GM23338 (cell line): ENCODE measurements at regions not wholly inside any gene's neighbourhood (a gene's known extent, or its start where the extent isn't known, plus 50 kb on each side); places are given as distances from the start of the nearest gene placed in this dataset.

ENCODE experiments used
- ATAC-seq: fragments of 200-7000 bp; cut with Tn5 transposase; 3 replicates; pipeline ENCODE4 v1.9.1; 2020
- DNase-seq: peaks from one replicate; pipeline ENCODE4 v3.0.0-alpha.2; 2015; ENCODE audit warnings: low spot score
- H2AFZ ChIP-seq: fragments of 200-600 bp; sonication (generic); 2 replicates; pipeline ENCODE4 v1.8.0; 2016; ENCODE audit warnings: antibody characterized with exemption, mild to moderate bottlenecking, moderate library complexity
- H3F3A ChIP-seq: fragments of 200-600 bp; sonication (generic); replicated peaks from 2 replicates; pipeline ENCODE4 v1.8.0; 2017; ENCODE audit warnings: antibody characterized with exemption, mixed run types, low read depth
- H3K27ac ChIP-seq: fragments of 200-600 bp; sonication (generic); 2 replicates; pipeline ENCODE4 v1.6.1; 2016; ENCODE audit warnings: low read depth
- H3K27me3 ChIP-seq: fragments of 200-600 bp; sonication (generic); 2 replicates; pipeline ENCODE4 v1.8.0; 2016; ENCODE audit warnings: mild to moderate bottlenecking, mixed run types, moderate library complexity; ENCODE audit not compliant: insufficient read depth
- H3K36me3 ChIP-seq: fragments of 200-600 bp; sonication (generic); 2 replicates; pipeline ENCODE4 v1.8.0; 2016; ENCODE audit warnings: mild to moderate bottlenecking; ENCODE audit not compliant: insufficient read depth
- H3K4me1 ChIP-seq: fragments of 200-600 bp; sonication (generic); 2 replicates; pipeline ENCODE4 v1.8.0; 2016; ENCODE audit warnings: mild to moderate bottlenecking, moderate library complexity; ENCODE audit not compliant: insufficient read depth
- H3K4me2 ChIP-seq: fragments of 200-600 bp; sonication (generic); 2 replicates; pipeline ENCODE4 v1.7.1; 2017; ENCODE audit warnings: mixed run types
- H3K4me3 ChIP-seq: fragments of 200-600 bp; sonication (generic); 2 replicates; pipeline ENCODE4 v1.6.1; 2016; ENCODE audit warnings: mixed run types
- H3K79me2 ChIP-seq: fragments of 200-600 bp; sonication (generic); replicated peaks from 2 replicates; pipeline ENCODE4 v1.8.0; 2017; ENCODE audit warnings: mild to moderate bottlenecking; ENCODE audit not compliant: insufficient read depth
- H3K9me2 ChIP-seq: fragments of 200-600 bp; sonication (generic); 2 replicates; pipeline ENCODE4 v1.8.0; 2017; ENCODE audit not compliant: insufficient read depth
- H4K20me1 ChIP-seq: fragments of 200-600 bp; sonication (generic); replicated peaks from 2 replicates; pipeline ENCODE4 v1.8.0; 2017; ENCODE audit warnings: mild to moderate bottlenecking; ENCODE audit not compliant: insufficient read depth
- H3K27ac Mint-ChIP-seq: 2 replicates; pipeline ENCODE4 v1.8.0; 2020; ENCODE audit warnings: inconsistent platforms, mild to moderate bottlenecking, moderate library complexity, mixed read lengths
- H3K27me3 Mint-ChIP-seq: 3 replicates; pipeline ENCODE4 v1.8.0; 2022; ENCODE audit warnings: low read depth, mild to moderate bottlenecking, moderate library complexity, mixed read lengths, inconsistent platforms; ENCODE audit not compliant: insufficient read depth, poor library complexity
- H3K36me3 Mint-ChIP-seq: 3 replicates; pipeline ENCODE4 v1.8.0; 2021; ENCODE audit warnings: low read depth, mild to moderate bottlenecking, inconsistent platforms, moderate library complexity, mixed read lengths
- H3K4me1 Mint-ChIP-seq: 3 replicates; pipeline ENCODE4 v1.8.0; 2020; ENCODE audit warnings: mild to moderate bottlenecking, inconsistent platforms, mixed read lengths
- H3K4me3 Mint-ChIP-seq: 3 replicates; pipeline ENCODE4 v1.8.0; 2021; ENCODE audit warnings: moderate library complexity, mild to moderate bottlenecking, inconsistent platforms, mixed read lengths
- H3K9me3 Mint-ChIP-seq: 3 replicates; pipeline ENCODE4 v1.8.0; 2020; ENCODE audit warnings: moderate library complexity, mild to moderate bottlenecking, inconsistent platforms, mixed read lengths
- CREB1 ChIP-seq: fragments of 250-450 bp; sonication (Bioruptor Pico); IDR thresholded peaks from 2 replicates; pipeline ENCODE4 v1.5.0; 2020; ENCODE audit warnings: low read depth, mild to moderate bottlenecking, moderate library complexity
- CTCF ChIP-seq, 2 experiments: fragments of 200-600 bp in 1 of 2; sonication (generic) in 1 of 2; conservative IDR thresholded peaks; 2 replicates each; pipeline versions ENCODE4 v1.5.1 to v1.6.1; 2016 to 2017; ENCODE audit warnings: antibody characterized with exemption in 2 of 2, low read depth in 2 of 2, mild to moderate bottlenecking in 2 of 2, moderate library complexity in 1 of 2
- ETS1 ChIP-seq: IDR thresholded peaks from 2 replicates; pipeline ENCODE4 v1.6.1; 2016; ENCODE audit warnings: antibody characterized with exemption
- EZH2 ChIP-seq: fragments of 200-600 bp; sonication (generic); IDR thresholded peaks from one replicate; pipeline ENCODE4 v1.8.0; 2017; ENCODE audit warnings: antibody characterized with exemption, mild to moderate bottlenecking, low read depth; ENCODE audit not compliant: unreplicated experiment
- EZH2phosphoT487 ChIP-seq: fragments of 200-600 bp; sonication (generic); IDR thresholded peaks from one replicate; pipeline ENCODE4 v1.8.1; 2018; ENCODE audit warnings: antibody characterized with exemption; ENCODE audit not compliant: unreplicated experiment
- JUNB ChIP-seq: IDR thresholded peaks from one replicate; pipeline ENCODE4 v1.6.1; 2016; ENCODE audit warnings: antibody characterized with exemption; ENCODE audit not compliant: unreplicated experiment
- NANOG ChIP-seq: IDR thresholded peaks from 2 replicates; pipeline ENCODE4 v1.6.1; 2016; ENCODE audit warnings: antibody characterized with exemption, borderline replicate concordance
- ZNF114 ChIP-seq: fragments of 250-450 bp; sonication (Bioruptor Pico); IDR thresholded peaks from 2 replicates; pipeline ENCODE4 v1.5.0; 2020; ENCODE audit warnings: mild to moderate bottlenecking, moderate library complexity
- ZNF331 ChIP-seq: fragments of 250-450 bp; sonication (Bioruptor Pico); IDR thresholded peaks from 2 replicates; pipeline ENCODE4 v1.5.0; 2020; ENCODE audit warnings: low read depth, mild to moderate bottlenecking, moderate library complexity
- ZNF462 ChIP-seq: fragments of 250-450 bp; sonication (Bioruptor Pico); IDR thresholded peaks from 2 replicates; pipeline ENCODE4 v1.5.0; 2020; ENCODE audit warnings: mild to moderate bottlenecking, moderate library complexity
- TF ChIP-seq, protein P1 (sequence below): IDR thresholded peaks from one replicate; pipeline ENCODE4 v1.6.1; 2018; ENCODE audit warnings: antibody characterized with exemption; ENCODE audit not compliant: unreplicated experiment

GRCh38 chr12:42677461-42677860 lies 87.9 kb upstream of the PRICKLE1 start:
- H3K4me2 ChIP-seq = no peak overlapping the region
- no peak overlapping the region for H3K4me3 Mint-ChIP-seq
- H3K4me1 Mint-ChIP-seq = peaks cover 5% of the 10 kb centered on the region; the same call in 2 of the 3 replicates

More at GRCh38 chr12:42677461-42677860, 87.9 kb upstream of the PRICKLE1 start:
- Mint-ChIP-seq H3K27ac (no peak overlapping the region), H3K36me3 (peaks cover under 1% of the 10 kb centered on the region; the same call in 1 of the 3 replicates), H3K27me3 (no peaks in the 10 kb centered on the region), H3K9me3 (no peaks in the 10 kb centered on the region; the same call in none of the 3 replicates)
- Histone ChIP-seq H3K4me1 (0 out of 2 replicates have a peak, but pooled peaks cover 6% of the 10 kb centered on the region), H3K27me3 (no peaks in the 10 kb centered on the region), H3K36me3 (no peaks in the 10 kb centered on the region), H3K4me3 (no peak overlapping the region), H3K9me2 (peaks cover 26% of the 10 kb centered on the region), H2AFZ (no peak overlapping the region), H3F3A (no peaks in the 10 kb centered on the region), H3K27ac (no peak overlapping the region), H3K79me2 (no peaks in the 10 kb centered on the region), H4K20me1 (no peaks in the 10 kb centered on the region)
- ATAC-seq (no peak), DNase-seq (no peak)
- no peak for TF ChIP-seq ZNF114 (CRISPR knock-in tag)
- TF ChIP-seq, protein P1, sequence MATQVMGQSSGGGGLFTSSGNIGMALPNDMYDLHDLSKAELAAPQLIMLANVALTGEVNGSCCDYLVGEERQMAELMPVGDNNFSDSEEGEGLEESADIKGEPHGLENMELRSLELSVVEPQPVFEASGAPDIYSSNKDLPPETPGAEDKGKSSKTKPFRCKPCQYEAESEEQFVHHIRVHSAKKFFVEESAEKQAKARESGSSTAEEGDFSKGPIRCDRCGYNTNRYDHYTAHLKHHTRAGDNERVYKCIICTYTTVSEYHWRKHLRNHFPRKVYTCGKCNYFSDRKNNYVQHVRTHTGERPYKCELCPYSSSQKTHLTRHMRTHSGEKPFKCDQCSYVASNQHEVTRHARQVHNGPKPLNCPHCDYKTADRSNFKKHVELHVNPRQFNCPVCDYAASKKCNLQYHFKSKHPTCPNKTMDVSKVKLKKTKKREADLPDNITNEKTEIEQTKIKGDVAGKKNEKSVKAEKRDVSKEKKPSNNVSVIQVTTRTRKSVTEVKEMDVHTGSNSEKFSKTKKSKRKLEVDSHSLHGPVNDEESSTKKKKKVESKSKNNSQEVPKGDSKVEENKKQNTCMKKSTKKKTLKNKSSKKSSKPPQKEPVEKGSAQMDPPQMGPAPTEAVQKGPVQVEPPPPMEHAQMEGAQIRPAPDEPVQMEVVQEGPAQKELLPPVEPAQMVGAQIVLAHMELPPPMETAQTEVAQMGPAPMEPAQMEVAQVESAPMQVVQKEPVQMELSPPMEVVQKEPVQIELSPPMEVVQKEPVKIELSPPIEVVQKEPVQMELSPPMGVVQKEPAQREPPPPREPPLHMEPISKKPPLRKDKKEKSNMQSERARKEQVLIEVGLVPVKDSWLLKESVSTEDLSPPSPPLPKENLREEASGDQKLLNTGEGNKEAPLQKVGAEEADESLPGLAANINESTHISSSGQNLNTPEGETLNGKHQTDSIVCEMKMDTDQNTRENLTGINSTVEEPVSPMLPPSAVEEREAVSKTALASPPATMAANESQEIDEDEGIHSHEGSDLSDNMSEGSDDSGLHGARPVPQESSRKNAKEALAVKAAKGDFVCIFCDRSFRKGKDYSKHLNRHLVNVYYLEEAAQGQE = no peak
- no peak for TF ChIP-seq CREB1 (CRISPR knock-in tag)
- no peak for TF ChIP-seq EZH2phosphoT487
- TF ChIP-seq JUNB = no peak
- TF ChIP-seq NANOG = no peak
- TF ChIP-seq EZH2 = no peak
- TF ChIP-seq ZNF331 (CRISPR knock-in tag) = no peak
- TF ChIP-seq ETS1 = no peak
- TF ChIP-seq CTCF (conservative IDR thresholded peaks at IDR 0.05; ENCODE audit: low read depth in 2 of 2) = no peak
- no peak for TF ChIP-seq ZNF462 (CRISPR knock-in tag)
